GM18861 (cell line): ENCODE measurements at regions not wholly inside any gene's neighbourhood (a gene's known extent, or its start where the extent isn't known, plus 50 kb on each side); places are given as distances from the start of the nearest gene placed in this dataset.

Experiments used
- ATAC-seq: cut with Tn5 transposase; IDR thresholded peaks from one replicate; pipeline ENCODE4 v1.9.1; 2021; ENCODE audit not compliant: unreplicated experiment

DNA sequence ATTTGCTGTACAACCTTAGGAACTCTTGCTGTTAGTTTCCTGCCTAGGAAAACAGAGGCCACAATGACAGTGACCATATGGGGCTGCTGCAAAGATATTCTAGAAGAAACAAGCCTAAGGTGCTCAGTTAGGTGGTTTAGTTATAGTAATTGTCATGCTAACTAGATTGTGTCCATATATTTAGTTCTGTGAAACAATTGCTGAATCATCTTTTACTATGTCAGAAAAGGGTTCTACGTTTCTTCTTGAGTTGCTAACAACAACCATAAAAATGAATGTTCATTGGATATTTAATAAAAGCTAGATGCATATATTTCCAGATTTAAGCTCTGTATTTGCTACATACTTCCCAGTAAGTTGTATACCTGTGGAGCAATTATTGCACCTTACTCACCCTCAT is 597.2 kb upstream of the KLHL29 start:
- ATAC-seq: no peak

DNA sequence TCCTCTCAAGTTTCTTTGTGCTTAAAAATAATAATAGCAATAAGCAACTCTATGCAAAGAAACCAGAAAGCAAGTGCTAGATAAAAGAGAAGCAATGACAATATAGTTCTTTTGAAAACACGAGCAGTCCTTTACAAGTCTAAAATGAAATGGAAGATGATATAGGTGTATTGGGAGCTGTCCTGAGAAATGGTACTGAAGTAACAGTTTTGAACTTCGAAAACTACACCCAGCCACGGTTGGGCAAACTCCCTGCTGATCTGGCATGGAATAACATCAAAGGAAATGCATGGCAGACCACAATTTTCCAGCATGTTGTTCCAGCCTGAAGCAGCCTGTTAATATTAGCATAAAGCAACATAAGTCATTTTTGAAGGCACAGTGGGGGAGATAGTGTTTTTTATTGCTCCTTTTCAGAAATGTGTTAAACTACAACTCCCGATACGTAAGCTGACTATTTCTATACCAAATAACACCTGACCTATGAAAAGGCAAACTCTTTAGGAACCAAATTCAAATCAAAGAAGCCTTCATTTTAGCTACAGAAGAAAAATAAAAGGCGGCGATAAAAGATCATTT is 596.1 kb upstream of the KLHL29 start:
- ATAC-seq: no peak

DNA sequence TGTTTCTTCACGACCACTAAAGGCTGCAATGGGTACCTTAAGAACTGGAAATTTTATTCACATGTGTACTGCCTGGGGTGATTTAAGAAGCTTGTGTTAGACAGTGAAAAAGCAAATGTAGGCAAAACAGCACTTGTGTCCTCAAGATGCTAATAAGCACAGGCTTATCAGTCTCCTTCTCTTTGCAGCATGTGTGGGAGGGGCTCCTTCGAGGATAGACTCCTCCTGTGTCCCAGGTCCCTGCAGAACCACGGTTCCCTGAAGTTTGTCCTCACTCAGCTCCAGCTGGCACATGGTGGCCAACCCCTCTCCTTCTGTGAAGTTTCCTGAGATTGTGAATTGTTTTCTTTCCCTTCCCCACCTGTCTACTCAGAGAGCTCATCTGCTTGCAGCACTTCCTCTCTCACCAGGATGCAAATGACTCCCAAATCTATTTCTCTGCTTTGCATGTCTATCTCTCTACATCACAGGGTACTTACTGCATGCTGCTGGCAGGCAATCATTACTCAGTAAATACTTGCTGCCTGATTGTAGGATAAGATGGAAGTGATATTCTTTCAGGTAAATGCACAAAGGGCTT is 589.6 kb upstream of the KLHL29 start:
- no peak for ATAC-seq

DNA sequence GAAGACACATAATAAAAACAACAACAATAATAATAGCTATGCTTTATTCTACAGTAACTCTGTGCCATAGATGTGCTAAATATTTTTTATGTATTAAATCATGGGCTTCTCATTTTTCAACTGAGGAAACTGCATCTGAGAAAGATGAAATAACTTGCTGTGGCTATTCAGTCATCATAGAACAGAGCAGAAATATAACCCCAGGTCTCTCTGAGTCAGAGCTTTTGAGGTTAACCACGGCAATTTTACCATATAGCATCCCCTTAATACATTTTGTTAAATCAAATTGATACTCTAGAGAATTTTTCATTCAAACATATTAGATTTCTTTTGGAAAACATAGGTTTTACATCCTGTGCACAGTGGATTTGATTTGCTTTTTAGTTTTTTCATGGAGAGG is 586.6 kb upstream of the KLHL29 start:
- ATAC-seq: no peak

DNA sequence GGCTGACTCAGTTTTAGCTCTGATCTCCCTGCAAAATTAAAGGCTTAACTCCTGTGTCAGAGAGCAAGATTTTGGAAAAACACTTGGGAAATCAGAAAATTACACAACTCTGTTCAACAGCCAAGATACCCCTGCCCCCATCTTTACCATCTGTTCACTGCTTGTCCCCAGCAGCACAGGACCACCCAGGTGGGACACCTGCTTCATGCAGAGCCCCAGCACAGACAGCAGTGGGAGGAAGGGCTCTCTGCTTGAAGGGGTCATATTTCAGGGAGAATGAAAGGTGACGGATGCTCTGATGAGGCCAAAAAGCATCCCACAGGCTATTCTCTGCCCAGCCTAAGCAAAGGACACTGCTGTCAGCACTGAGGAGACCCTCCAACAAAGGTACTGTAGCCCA is 584.6 kb upstream of the KLHL29 start:
- ATAC-seq: no peak

DNA sequence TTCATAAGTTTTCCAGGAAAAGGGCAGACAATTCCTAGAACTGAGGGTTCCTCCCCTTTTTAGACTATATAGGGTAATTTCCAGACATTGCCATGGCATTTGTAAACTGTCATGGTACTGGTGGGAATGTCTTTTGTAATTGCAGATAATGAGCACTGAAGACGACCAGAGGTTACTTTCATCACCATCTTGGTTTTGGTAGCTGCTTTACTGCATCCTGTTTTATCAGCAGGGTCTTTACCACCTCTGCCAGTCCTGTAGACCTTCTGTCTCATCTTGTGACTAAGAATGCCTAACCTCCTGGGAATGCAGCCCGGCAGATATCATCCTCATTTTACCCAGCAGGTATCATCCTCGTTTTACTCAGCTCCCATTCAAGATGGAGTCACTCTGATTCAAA is 583.9 kb upstream of the KLHL29 start:
- ATAC-seq: no peak

DNA sequence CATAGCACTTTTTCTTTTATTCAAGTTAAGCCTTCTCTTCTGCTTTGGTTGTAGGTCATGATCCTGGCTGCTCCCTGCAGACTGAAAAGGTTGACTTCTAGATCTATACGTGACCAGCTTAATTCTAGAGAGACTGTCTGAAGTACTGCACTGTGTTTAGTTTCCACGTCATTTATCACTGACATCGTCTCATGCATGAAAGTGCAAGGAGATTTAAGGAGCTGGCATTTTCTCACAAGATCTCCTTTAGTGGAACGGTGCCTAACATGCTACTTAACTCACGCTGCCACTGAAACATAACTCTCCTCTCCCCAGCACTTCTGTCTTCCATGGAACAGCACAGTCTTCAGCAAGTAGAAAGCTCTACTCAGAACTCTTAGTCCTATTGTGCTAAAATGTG is 583.0 kb upstream of the KLHL29 start:
- no peak for ATAC-seq

DNA sequence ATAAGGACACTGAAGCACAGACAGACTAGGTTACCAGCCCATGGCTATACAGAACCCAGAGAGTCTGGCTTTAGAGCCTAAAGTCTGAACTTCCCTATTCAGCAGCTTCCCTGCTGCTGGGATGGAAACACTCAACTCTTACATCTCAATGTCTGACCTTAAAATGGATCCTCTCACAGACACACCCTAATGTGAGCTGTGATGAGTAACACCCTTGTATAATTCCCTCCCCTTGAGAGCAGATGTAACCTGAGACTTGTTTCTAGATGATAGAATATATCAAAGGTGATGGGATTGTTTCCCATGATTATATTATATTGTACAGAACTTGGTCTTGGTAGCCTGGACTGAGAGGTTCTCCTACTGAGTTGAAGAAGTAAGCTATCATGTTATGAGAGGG is 577.1 kb upstream of the KLHL29 start:
- ATAC-seq: no peak

DNA sequence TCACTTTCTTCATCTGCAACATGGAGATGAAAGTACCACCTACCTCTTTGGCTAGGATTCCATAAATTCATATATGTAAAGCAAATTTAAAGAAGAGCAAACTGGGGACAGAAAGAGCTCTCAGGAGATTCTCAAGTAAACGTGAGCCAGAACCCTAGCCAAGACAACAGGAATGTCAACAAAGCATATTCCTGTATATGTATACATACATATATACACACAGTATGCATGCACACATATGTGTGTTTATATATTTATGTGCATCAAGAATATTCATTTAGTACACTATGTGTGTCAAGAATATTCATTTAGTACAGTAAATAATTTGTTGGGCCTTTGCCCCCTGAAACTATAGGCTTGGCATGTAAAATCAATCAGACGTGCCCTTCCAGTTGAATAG is 574.4 kb upstream of the KLHL29 start:
- ATAC-seq: no peak

DNA sequence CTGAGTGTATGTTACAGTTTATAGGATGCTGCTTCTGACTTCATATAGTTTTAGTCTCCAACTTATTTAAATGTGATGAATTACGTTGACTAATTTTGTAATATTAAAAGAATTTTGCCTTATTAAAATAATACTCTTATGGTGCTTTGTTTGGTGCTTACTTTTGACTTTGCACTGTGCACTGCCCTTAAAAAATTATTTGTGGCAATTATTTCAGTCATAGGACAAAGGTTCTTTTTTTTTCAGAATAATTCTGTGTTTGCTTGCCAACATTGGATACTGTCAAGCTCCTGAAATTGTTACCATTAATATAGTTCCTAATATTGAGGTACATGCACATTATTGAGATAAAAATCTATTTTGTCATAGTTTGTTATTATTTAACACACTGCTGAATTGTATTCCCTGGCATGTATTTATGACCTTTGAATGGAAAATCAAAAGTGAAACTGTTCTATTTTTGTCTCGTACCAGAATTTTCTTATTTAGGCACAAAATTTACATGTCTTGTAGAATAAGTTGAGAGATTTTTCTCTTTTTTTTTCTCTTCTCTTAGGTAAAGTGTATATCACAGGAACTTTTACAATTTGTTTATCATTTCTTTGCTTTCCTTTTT is 572.8 kb upstream of the KLHL29 start:
- ATAC-seq: no peak

DNA sequence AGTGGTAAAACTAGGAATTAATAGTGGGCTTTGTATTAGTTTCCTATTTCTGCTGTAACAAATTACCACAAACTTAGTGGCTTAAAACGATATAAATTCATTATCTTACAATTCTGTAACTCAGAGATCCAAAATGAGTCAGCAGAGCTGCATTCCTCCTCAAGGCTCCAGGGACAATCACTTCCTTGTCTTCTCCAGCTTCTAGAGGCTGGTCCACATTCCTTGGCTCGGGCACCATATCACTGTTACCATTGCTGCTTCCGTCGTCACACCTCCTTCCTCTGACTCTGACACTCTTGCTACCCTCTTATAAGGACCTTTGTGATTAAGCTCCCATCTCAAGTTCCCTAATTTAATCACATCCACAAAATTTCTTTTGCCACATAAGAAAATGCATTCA is 567.8 kb upstream of the KLHL29 start:
- no peak for ATAC-seq

DNA sequence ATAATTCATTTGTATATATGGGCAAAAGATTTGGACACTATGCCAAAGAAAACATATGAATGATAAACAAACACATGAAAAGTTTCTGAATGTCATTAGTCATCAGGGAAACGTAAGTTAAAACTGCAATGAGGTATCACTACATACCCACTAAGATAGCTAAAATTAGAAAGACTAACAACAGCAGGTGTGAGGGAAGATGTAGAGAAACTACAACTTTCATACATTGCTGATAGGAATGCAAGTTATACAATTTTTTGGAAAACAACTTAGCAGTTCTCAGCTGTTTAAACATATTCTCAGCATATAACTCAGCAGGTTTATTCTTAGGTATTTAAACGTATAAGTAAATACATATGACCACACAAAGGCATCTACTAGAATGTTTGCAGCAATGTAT is 563.5 kb upstream of the KLHL29 start:
- no peak for ATAC-seq

DNA sequence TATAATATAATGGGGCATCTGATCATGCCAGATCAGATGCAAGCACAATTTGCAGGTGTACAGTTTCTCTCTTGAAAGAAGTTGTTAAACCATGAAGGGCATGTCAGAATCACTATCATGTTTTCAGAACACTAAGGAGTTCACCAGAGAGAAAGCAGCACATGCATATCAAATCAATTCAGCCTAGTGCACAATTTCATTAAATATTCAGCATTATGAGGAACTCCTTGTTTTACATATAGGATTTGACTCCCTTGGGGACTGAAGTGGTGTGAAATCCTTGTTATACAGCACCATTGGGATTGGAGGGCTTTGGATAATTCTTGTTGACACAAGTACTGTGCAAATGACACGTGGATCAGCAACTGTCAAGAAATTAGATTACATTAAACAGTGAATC is 562.1 kb upstream of the KLHL29 start:
- no peak for ATAC-seq

DNA sequence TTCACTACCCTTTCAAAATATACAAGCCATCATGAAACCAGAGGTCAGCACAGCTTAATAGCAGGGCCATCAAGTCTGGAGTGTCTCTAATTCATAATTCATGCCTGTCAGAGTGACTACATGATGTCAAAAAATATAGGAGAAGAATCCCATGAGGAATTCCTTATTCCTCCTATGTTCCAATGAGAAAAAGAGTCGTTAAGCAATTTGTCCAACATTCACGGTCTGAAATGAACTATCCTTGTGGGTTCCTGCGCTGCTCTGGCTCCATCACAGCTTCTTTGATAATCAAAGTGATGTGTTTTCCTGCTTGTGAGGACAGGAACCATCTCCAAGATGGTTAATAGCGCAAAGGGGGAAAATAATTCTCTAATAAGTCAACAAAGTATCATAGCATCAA is 560.4 kb upstream of the KLHL29 start:
- ATAC-seq: no peak

DNA sequence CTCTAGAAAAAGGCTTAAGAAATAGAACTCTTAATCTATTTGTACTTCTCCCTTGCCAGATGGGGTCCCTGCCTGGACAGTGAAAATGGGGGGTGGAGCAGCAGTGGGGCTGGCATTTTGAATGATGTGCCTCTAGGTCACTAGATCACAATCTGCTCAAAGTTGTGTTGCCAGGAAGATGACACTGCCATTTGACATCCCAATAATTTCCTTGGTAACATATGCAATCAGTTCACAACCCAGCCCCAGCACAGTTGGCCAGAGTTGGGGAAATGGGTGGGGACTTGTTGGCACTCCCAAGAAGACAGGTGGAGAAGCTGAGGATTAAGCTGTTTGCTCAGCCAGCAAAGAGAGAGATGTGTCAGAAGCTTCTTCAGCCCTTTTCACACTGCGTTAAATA is 558.3 kb upstream of the KLHL29 start:
- no peak for ATAC-seq

DNA sequence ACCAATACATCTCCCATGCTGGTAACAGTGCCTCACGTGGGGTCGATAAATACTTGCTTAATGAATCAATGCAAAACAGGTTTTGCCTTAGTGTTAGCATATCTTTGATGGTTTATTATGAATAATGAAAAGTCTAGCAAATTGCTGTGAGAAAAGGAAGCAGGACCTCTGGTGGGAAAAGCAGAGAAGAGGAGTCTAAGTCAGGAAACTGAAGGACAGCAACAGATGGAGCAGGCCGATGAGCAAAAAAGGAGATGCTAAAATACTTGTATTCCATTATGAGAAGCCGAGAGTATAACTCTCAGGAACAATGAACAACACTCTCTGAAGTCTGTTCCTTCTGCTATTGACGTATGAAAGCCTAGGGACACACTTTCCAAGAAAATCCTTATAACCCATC is 555.2 kb upstream of the KLHL29 start:
- ATAC-seq: no peak

DNA sequence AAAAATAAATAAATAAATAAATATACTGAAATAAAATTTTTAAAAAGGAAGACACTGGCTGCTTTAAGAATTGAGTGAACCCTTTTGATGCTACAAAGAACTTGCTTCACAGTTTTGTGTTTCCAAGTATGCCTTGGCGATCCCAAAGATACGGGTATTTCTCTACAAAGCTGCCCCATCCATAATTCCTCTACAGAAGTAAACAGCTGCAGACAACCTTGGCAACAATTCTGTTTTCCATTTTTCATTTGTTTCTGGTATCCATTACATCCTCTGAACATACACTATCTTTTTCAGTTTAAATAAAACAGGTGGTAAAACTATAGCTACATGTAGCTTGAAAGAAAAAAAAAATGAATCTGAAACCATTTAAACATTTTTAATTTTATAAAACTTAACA is 552.8 kb upstream of the KLHL29 start:
- ATAC-seq: no peak

DNA sequence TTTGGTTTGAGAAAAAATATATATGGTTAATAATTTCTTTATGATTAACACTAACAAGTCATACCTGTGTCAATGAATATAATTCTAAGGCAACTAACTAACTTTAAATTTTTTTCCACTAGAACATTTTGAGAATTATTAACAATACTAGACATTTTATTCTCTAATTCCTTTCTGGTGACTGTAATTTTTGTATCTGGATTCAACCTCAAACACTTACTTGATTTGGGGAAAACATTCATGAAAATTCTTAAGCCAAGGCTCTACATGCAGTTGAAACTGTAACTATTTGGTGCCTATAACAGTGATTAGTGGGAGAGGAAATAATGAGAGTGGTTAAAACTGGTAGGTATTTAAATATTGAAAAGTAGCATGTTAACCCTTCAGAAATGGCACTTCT is 546.5 kb upstream of the KLHL29 start:
- no peak for ATAC-seq

DNA sequence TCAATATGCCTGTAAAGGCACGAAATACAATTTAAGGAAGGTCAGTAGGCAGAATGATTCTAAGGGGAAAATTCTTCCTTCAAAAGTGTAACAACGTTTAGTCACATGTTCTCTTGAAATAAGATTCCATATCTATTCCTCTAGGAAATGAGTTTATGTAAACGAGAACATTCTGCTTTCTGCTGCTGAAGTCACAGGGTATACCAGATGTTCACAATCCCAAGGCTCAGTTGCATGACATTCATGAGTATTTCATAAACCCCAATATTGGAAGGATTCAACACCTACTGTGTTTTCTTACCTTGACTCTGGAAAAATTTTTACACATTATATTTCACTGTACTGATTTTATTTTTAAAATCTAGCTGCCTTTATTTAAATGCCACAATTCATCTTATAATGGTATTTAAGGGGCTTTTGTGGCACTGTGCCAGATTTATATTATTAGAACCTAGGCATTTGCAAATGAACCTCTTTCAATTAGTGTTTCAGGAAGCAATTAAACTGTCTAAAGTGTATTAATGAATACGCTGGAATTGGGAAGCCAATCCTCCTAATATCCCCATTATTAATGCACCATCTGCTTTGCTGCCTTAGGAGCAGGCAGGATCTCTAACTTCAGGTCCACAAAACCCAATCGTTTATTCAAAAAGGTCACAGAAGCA is 542.6 kb upstream of the KLHL29 start:
- no peak for ATAC-seq

DNA sequence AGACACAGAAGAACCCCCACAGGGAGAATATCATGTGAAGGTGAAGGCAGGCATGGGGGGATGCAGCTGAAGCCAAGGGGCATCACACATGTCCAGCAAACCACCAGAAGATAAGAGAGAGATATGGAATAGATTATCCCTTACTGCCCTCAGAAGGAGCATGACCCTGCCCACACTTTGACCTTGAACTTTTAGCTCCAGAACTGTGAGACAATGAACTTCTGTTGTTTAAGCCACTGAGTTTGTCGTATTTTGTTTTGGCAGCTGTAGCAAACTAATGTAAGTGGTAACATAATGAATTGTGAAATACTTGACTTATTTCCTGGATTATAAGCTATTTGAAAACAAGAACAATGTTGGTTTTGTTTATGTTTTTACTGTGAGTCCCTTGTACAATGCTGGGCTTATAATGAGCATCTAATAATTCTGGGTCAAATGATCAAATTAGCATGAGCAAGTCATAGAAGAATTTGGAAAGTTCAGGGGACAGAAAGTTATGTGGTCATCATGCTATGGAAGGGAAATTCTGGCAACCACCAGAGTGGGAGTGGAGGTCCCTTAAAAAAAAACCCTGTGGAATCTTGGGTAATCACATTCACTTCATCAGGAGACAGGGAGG is 541.0 kb upstream of the KLHL29 start:
- ATAC-seq: no peak

DNA sequence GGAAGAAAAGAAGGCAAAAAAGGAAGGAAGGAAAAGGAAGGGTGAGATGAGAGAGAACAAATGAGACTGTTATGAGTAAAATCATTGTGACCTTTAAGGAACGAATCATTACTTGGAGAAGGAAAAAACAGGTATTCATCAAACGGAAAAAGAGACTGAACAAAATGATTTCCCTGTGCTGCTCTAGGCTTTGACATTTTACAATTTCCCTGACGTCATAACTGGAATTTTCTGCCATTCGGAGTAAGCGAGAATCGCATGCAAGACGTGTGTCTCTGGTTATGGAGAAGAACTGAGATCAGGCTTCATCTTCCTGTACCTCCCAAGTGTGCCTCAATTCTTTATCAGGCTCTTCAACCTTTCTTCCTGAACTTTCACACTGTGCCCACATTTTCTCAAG is 534.7 kb upstream of the KLHL29 start:
- ATAC-seq: no peak

DNA sequence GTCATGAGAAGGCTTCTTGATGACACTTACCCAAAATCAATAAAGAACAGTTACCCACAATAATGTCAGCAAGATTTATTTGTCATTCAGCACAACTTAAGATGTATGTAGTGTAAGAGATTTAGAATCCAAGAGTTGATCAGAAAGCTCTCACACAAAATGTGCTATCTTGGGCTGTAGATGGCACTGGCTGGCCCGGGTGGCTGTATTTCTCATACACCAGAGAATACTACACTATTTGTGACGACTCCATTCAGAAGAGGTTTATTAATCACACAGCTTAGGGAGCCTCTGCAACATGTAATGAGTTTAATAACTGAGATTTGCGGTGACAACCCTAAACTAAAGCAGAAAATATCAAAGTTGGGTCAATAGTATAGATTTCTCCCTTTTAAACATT is 530.4 kb upstream of the KLHL29 start:
- ATAC-seq: no peak
